HG02798 (cell line): ENCODE measurements at regions not wholly inside any gene's neighbourhood (a gene's known extent, or its start where the extent isn't known, plus 50 kb on each side); places are given as distances from the start of the nearest gene placed in this dataset.

Source experiments
- ATAC-seq: cut with Tn5 transposase; IDR thresholded peaks from one replicate; pipeline ENCODE4 v1.9.1; 2021; ENCODE audit warnings: mild to moderate bottlenecking; ENCODE audit not compliant: unreplicated experiment, poor library complexity

GRCh38 chr9:2933165-2934095 lies 89.5 kb upstream of the PUM3 start:
- ATAC-seq: no peak

- no peak for ATAC-seq
Measured at GRCh38 chr9:2928411-2928810, 84.5 kb upstream of the PUM3 start.

- ATAC-seq: no peak
Measured at GRCh38 chr9:2925016-2925415, 81.1 kb upstream of the PUM3 start.

- ATAC-seq: no peak
Measured at GRCh38 chr9:2924380-2924768, 80.5 kb upstream of the PUM3 start.

GRCh38 chr9:2923766-2924379 lies 80.0 kb upstream of the PUM3 start:
- ATAC-seq: no peak

- ATAC-seq: no peak
Measured at GRCh38 chr9:2919347-2919746, 75.5 kb upstream of the PUM3 start.

GRCh38 chr9:2916382-2916985 lies 72.6 kb upstream of the PUM3 start:
- no peak for ATAC-seq

- ATAC-seq: no peak
Measured at GRCh38 chr9:2913026-2913425, 69.1 kb upstream of the PUM3 start.

- ATAC-seq: no peak
Measured at GRCh38 chr9:2907411-2907810, 63.5 kb upstream of the PUM3 start.

- ATAC-seq: no peak
Measured at GRCh38 chr9:2904242-2904930, 60.5 kb upstream of the PUM3 start.
